T1000 (cell line): ENCODE measurements at regions not wholly inside any gene's neighbourhood (a gene's known extent, or its start where the extent isn't known, plus 50 kb on each side); places are given as distances from the start of the nearest gene placed in this dataset.

Experiments used
- DNase-seq: peaks from one replicate; lab custom pipeline; 2025; ENCODE audit warnings: mixed read lengths; lab: John Stamatoyannopoulos, UW

DNA sequence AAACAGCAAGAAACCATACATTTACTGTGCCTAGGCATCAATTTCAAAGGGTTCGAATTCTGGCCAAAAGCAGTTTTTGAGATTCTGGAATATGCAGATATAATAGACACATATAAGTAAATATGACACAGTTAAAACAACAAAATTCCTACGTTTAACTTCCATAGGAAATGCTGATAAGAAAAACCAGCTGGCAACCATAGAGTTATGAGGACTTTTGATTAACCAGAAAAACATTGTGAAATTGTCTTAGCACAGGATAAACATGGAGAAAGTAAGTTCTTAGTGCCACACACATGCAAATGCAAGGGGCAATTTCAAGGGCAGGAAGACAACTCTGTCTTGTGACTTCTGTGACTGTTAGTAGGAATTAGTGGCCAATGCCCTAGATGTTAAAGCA, 702.1 kb downstream of the TNS3 start:
- no peak for DNase-seq

- DNase-seq = no peak
Measured at GRCh38 chr7:46871516-46871915, 710.4 kb downstream of the TNS3 start.

- no peak for DNase-seq
Measured at GRCh38 chr7:46864716-46865115, 717.2 kb downstream of the TNS3 start.

DNA sequence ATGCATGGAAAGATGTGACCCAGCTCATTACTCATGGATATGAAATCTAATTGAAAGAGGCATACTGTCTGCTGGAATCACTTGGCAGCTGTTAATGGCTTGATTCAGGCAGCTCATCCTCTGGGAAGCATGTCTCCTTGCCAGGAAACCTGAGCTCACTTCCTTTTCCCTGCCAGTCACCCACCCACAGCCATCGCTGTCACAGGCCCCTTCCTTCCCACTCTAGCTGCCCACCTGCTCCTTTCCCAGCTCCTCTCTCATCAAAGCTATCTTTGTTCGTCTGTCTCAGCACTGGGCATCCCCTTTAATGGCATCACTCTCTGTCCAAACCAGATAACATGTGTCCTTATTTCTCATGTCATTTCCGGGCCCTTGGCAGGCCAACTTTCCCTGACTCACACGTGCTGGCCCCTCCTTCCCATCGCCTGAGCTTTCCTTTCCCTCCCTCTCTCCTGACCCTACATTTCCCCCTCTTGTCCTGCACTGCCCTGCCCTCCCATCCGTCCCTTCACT, 721.9 kb downstream of the TNS3 start:
- peak; percentile 14 for DNase-seq

GRCh38 chr7:46855851-46856250, 726.1 kb downstream of the TNS3 start:
- no peak for DNase-seq

GRCh38 chr7:46854958-46855473, 726.9 kb downstream of the TNS3 start:
- peak; percentile 17 for DNase-seq

- no peak for DNase-seq
Measured at GRCh38 chr7:46853451-46853850, 728.5 kb downstream of the TNS3 start.

DNA sequence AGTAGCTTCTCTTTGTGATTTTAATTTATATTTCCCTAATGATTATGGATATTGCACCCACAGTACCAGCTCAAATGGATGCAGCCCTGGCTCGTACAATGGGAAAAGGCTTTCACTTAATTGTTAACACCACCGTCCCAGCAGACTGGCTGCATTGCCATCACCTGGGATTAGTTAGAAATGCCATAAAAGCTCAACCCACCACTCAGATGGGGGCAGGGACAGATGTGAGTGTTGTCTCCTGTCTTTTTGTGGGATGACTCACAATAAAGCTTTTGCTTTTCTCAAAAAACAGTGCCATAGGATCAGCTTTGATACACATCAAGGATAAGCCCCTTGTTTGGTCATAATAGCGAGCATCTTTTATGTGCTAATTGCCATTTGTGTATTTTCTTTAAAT, 729.1 kb downstream of the TNS3 start:
- no peak for DNase-seq

GRCh38 chr7:46850563-46851330, 731.2 kb downstream of the TNS3 start:
- no peak for DNase-seq

DNA sequence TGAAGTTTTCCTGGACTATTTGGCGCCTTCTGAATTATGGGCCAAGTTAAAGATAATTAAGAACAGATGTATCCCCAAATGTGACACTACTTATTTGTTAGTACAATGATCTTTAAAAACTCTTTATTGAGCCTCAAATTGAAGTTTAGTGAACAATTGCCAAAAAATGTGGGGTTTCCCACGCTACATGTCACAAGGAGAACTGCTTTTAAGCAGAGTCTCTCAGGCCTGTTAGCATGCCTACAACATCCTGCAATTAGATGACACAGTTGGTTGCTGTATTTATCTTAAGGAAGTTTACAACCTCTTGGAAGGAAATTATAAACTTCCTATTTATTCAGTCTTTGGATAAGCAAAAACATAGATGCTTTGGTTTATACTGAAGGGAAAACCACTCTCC, 733.0 kb downstream of the TNS3 start:
- no peak for DNase-seq

DNA sequence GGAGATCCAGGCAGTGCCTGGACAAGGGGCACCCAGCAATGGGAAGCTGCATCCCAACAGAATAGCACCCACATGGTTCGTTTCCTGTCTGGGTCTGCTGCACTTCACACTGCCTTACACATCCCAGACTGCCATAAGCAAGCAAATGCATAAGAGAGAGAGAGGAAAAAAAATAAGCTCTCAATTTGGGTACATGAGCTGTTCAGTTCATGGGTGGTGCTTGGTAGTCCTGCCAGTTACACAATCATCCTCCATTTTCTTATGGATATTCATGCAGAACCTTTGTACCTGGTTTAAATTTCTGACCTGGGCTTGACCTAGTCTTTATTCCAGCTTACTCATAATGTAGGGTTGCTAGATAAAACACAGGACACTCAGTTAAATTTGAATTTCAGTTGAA, 733.6 kb downstream of the TNS3 start:
- no peak for DNase-seq

GRCh38 chr7:46847126-46847525, 734.8 kb downstream of the TNS3 start:
- no peak for DNase-seq

- DNase-seq = no peak
Measured at GRCh38 chr7:46844486-46844885, 737.4 kb downstream of the TNS3 start.

DNA sequence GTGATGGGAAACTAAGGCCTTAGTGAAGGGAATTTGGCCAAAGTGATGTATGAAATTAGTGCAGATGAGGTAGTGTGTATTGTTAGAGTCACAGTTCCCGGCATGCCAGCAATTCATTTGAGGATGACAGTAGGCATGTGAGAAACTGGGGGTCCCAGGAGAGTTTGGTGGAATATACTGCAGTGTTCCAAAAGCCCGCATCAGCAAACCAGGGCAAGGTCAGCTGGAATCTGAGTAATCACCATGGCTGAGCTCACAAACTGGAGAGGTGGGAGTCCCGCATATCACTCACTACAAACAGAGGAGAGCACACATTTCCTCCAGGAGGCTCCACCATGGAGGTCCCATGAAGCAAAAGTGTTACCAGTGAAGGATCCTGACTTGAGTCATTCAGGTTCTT, 740.7 kb downstream of the TNS3 start:
- DNase-seq = no peak

GRCh38 chr7:46839651-46840050, 742.3 kb downstream of the TNS3 start:
- DNase-seq = no peak

DNA sequence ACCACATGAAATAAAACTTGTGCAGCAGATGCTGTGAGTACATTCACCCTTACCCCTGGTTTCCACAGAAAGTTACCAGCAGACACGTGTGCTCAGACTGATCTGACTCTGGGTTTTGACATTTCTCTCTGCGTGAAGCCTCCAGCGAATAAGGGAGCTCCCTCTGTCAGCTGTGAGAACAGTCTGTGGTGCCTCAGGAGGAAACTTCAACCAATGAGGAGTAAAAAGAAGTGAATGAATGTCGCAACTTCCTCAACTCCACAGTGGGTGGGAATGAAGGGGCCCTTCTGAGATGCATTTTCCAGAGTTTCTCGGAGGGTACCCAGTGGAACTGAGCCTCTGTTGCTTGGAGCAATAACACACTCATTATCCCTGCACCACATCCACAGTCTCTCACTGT, 743.4 kb downstream of the TNS3 start:
- DNase-seq = no peak

DNA sequence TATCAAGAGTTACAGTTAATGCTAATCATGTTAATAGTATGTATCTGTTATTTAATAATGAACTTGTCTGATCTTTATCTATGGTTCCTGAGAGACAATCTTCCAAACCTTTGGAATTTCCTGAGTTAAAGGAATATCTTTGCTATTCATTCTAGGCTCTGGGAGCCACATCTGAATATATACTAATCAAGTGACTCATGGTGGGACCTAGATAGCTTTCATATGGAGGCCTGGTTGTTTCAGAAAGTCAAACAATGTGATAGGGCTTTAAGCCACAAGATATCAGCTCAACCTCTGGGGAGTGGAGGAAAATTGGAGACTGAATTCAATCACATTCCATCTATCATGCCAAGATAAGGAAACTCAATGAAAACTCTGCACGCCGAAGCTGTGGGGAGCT, 746.4 kb downstream of the TNS3 start:
- DNase-seq = no peak

- no peak for DNase-seq
Measured at GRCh38 chr7:46834921-46835320, 747.0 kb downstream of the TNS3 start.

DNA sequence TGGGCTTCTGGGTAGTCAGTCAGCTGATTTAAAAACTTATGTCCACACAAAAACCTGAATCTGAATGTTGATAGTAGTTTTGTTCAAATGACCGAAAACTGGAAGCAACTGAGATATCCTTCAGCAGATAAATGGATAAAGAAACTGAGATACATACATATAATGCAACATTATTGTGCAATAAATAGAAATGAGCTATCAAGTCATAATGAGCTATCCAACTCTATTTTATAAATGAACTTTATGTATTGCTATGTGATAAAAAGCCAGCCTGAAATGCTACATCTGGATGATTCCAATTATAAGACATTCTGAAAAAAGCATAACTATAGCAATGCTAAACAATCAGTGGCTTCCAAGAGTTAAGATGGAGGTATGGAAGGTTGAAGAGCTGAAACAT, 748.7 kb downstream of the TNS3 start:
- DNase-seq = no peak

DNA sequence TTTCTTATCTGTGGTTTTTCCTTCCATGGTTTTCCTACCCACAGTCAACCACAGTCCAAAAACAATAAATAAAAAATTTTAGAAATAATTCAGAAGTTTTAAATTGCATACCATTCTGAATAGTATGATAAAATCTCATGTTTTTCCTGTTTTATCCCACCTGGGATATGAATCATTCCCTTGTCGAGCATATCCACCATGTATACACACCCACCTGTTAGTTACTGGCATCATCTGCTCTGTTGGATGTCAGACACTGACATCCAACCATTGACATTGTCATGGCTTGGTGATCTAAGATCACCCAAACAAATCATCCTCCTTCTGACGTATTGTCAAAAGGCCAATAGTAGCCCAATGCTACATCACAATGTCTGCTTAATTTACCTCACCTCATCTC, 749.8 kb downstream of the TNS3 start:
- DNase-seq = no peak

DNA sequence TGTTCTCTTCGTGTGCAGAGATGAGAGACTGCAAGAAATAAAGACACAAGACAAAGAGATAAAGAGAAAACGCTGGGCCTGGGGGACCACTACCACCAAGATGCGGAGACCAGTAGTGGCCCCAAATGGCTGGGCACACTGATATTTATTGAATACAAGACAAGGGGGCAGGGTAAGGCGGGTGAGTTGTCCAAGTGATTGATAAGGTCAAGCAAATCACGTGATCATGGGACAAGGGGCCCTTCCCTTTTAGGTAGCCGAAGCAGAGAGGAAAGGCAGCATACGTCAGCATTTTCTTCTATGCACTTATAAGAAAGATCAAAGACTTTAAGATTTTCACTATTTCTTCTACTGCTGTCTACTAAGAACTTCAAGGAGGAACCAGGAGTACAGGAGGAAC, 762.1 kb downstream of the TNS3 start:
- no peak for DNase-seq

GRCh38 chr7:46814516-46815250, 767.2 kb downstream of the TNS3 start:
- no peak for DNase-seq

DNA sequence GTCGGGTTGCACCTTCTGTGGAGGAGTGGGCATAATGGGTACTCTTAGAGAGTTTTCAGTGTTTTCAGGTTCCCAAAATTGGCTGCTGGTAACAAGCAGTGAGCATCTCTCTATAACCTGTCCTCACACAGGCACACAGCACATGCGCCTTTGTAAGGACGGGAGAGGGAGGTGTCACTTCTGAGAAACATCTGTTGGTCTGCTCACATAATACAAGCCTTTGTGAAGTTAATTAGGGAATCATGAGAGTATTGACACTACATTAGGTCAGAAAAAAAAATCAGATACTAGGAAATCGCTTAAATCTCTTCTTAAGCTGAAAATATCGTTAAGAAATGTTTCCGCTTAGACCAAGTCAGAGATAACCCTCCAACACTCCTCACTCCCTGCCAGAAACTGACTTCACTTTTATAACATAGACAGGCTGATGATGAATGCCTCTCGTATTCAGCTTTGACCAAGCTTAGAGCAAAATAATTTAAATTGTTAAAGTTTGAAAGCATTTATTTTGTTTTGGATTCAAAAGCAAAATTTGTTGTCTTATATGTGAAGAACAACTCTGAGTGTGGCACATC, 769.7 kb downstream of the TNS3 start:
- no peak for DNase-seq
